SK-N-MC (cell line): ENCODE measurements at regions not wholly inside any gene's neighbourhood (a gene's known extent, or its start where the extent isn't known, plus 50 kb on each side); places are given as distances from the start of the nearest gene placed in this dataset.
A peak's percentile ranks its signal among the peaks of the same experiment; 100 is the strongest.

Source experiments
- DNase-seq: peaks from one replicate; pipeline ENCODE4 v3.0.0-alpha.2; 2011; ENCODE audit warnings: low read depth, low spot score
- H3K27ac ChIP-seq: fragments of 200-600 bp; sonication (generic); 2 replicates; pipeline ENCODE4 v1.5.1; 2016; ENCODE audit warnings: mixed run types
- H3K36me3 ChIP-seq: fragments of 200-600 bp; sonication (generic); 2 replicates; pipeline ENCODE4 v1.6.1; 2017; ENCODE audit warnings: antibody characterized with exemption, low read length, mixed read lengths; ENCODE audit not compliant: insufficient read depth
- H3K4me3 ChIP-seq: fragments of 200-600 bp; sonication (generic); 2 replicates; pipeline ENCODE4 v1.5.1; 2016
- H3K9ac ChIP-seq: fragments of 200-600 bp; sonication (generic); 2 replicates; pipeline ENCODE4 v1.8.0; 2017; ENCODE audit warnings: mixed run types, mixed read lengths; ENCODE audit not compliant: insufficient read length
- H3K9me3 ChIP-seq: fragments of 200-600 bp; sonication (generic); 2 replicates; pipeline ENCODE4 v1.6.1; 2017; ENCODE audit warnings: low read depth, mild to moderate bottlenecking, antibody characterized with exemption, low read length, moderate library complexity, mixed read lengths
- EZH2 ChIP-seq: fragments of 200-600 bp; sonication (generic); IDR thresholded peaks from one replicate; pipeline ENCODE4 v1.6.1; 2017; ENCODE audit warnings: antibody characterized with exemption
- FOXP2 ChIP-seq: optimal IDR thresholded peaks from 2 replicates; pipeline ENCODE3; 2011; ENCODE audit warnings: mild to moderate bottlenecking, moderate library complexity; ENCODE audit not compliant: insufficient read depth; ENCODE audit errors: extremely low read length, control extremely low read depth
- POLR2AphosphoS5 ChIP-seq: IDR thresholded peaks from 2 replicates; pipeline ENCODE4 v1.6.1; 2012; ENCODE audit warnings: mild to moderate bottlenecking, low read depth, low read length, borderline replicate concordance

DNA sequence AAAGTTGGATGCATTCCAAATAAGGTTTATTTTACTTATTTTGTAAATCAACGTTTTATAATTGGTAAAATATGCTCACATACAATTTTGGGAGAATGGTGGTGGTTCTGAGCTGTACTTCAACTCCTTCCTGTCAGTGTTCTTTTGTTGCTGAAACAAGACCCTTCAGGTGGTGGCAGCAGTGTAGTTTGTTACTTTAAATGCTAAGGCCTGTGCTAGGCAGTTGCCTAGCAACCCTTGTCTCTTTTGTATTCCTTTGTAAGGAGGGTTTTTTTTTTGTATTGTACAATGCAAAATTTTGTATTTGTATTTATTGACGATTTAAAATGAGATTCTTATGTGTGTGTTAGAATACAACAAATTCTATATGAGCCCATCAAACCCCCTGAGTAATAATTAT is 166.0 kb upstream of the FAM98A start:
- H3K9ac ChIP-seq = no peak overlapping the region
- no peak for TF ChIP-seq POLR2AphosphoS5
- no peaks in the 10 kb centered on the region for H3K9me3 ChIP-seq
- no peak for DNase-seq
- no peak overlapping the region for H3K27ac ChIP-seq
- H3K36me3 ChIP-seq = no peaks in the 10 kb centered on the region
- no peak overlapping the region for H3K4me3 ChIP-seq

GRCh38 chr2:33764551-33764950 is 165.5 kb upstream of the FAM98A start:
- H3K27ac ChIP-seq = no peak overlapping the region
- DNase-seq = no peak
- H3K9ac ChIP-seq = no peak overlapping the region
- no peaks in the 10 kb centered on the region for H3K36me3 ChIP-seq
- TF ChIP-seq POLR2AphosphoS5 = no peak
- TF ChIP-seq FOXP2 = no peak
- no peak for TF ChIP-seq EZH2
- no peaks in the 10 kb centered on the region for H3K9me3 ChIP-seq
- H3K4me3 ChIP-seq = no peak overlapping the region

- Histone ChIP-seq H3K27ac (no peak overlapping the region), H3K4me3 (no peak overlapping the region), H3K36me3 (no peaks in the 10 kb centered on the region), H3K9ac (no peak overlapping the region), H3K9me3 (no peaks in the 10 kb centered on the region)
- DNase-seq = no peak
- TF ChIP-seq FOXP2 = no peak
- TF ChIP-seq POLR2AphosphoS5 = no peak
These were observed 164.7 kb upstream of the FAM98A start for GRCh38 chr2:33763671-33764310.

GRCh38 chr2:33762636-33763035 is 163.5 kb upstream of the FAM98A start:
- TF ChIP-seq FOXP2 = no peak
- TF ChIP-seq EZH2 = no peak
- TF ChIP-seq POLR2AphosphoS5 = no peak
- Histone ChIP-seq H3K9me3 (no peaks in the 10 kb centered on the region), H3K36me3 (no peaks in the 10 kb centered on the region), H3K9ac (no peak overlapping the region), H3K27ac (no peak overlapping the region), H3K4me3 (no peak overlapping the region)
- DNase-seq = no peak

- H3K4me3 ChIP-seq = no peak overlapping the region
- H3K9ac ChIP-seq = no peak overlapping the region
- TF ChIP-seq FOXP2 (no peak), POLR2AphosphoS5 (no peak), EZH2 (no peak)
- DNase-seq = no peak
- no peaks in the 10 kb centered on the region for H3K9me3 ChIP-seq
- H3K27ac ChIP-seq = peak overlapping the region; percentile 55
- no peaks in the 10 kb centered on the region for H3K36me3 ChIP-seq
These were observed 147.2 kb upstream of the FAM98A start for GRCh38 chr2:33746208-33746800.

DNA sequence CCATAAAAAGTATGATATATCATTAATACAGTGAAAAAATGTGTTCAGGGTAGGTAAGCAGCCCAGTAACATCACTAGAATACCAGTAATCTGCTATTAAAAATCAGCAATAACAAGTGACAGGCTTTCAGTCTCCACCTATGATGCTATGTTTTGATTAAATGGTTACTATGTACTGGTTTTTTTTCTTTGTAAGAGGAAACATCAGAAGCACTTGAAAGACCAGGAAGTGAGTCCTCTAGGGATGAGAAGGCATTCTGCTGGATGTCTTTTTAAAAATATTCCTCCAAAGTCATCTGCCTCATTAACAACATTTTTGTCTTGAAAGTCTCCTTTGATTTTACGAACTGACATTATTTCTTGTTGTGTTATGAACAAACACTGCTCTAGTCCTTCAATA is 136.0 kb upstream of the FAM98A start:
- DNase-seq = no peak
- H3K36me3 ChIP-seq = no peaks in the 10 kb centered on the region

DNA sequence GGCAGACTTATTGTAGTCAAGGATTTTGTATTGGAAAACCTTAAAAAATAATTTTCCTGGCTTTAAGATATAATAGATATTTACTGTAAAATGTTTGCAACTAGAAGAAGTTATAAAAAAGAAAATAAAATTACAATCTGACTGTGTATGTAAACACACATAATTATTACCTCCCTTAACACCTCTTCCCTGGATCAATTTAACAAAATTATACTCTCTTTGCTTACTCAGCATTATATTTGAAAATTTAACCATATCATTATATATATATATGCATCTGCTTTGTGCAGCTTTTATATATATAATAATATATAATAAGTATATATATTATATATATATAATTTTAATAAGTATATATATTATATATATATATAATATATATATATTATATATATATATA is 131.7 kb upstream of the FAM98A start:
- Histone ChIP-seq H3K9ac (no peak overlapping the region), H3K36me3 (no peaks in the 10 kb centered on the region), H3K27ac (no peak overlapping the region), H3K4me3 (no peak overlapping the region), H3K9me3 (no peaks in the 10 kb centered on the region)
- TF ChIP-seq POLR2AphosphoS5 (no peak), FOXP2 (no peak), EZH2 (no peak)
- no peak for DNase-seq

More for the DNA sequence above, 136.0 kb upstream of the FAM98A start:
- no peak for TF ChIP-seq FOXP2
- TF ChIP-seq POLR2AphosphoS5 = no peak
- no peak for TF ChIP-seq EZH2
- Histone ChIP-seq H3K9me3 (no peaks in the 10 kb centered on the region), H3K9ac (no peak overlapping the region), H3K27ac (no peak overlapping the region), H3K4me3 (no peak overlapping the region)

DNA sequence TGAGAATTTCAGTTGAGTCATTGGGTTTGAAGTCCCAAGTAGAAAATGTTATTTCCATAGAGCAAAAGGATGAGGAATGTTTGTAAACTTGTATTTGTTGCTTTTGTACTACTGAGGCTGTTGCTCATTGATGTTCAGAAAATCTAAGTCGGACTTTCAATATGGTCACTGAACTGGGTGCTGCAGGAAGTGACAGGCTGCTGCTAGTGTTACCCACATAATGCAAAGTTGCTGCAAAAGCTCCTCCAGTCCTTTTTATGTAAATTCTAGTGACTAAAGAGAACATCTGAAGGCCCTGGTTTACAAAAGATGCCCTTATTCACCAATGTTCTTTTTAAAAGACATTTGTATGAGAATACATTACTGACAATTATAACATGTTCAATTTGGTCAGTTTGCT is 131.1 kb upstream of the FAM98A start:
- H3K36me3 ChIP-seq = no peaks in the 10 kb centered on the region
- H3K27ac ChIP-seq = no peak overlapping the region
- no peak overlapping the region for H3K9ac ChIP-seq
- no peaks in the 10 kb centered on the region for H3K9me3 ChIP-seq
- no peak for TF ChIP-seq FOXP2
- no peak for TF ChIP-seq EZH2
- TF ChIP-seq POLR2AphosphoS5 = no peak
- no peak overlapping the region for H3K4me3 ChIP-seq
- no peak for DNase-seq

DNA sequence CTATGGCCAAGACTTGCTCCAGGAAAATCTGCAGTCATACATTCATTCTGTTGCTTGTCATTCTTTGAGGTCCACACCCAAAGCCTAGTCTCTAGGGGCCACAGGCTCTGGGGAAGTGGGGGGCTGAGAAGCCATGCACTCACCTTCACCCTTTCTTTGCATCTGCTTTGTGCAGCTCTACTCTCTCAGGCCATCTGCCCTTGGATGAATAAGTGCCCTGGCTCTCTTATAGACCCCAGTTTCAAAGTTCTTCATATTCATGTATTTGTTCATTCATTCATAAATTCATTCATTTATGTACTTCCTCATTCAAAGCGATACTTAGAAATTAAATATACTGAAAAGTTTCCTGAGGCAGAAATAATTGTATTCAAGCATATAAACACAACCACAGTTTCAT is 130.3 kb upstream of the FAM98A start:
- H3K27ac ChIP-seq = no peak overlapping the region
- no peak for DNase-seq
- no peaks in the 10 kb centered on the region for H3K36me3 ChIP-seq
- no peak for TF ChIP-seq POLR2AphosphoS5
- no peak for TF ChIP-seq EZH2
- TF ChIP-seq FOXP2 = no peak
- no peak overlapping the region for H3K9ac ChIP-seq
- no peaks in the 10 kb centered on the region for H3K9me3 ChIP-seq
- H3K4me3 ChIP-seq = no peak overlapping the region
